HG03469 (cell line): ENCODE measurements at regions not wholly inside any gene's neighbourhood (a gene's known extent, or its start where the extent isn't known, plus 50 kb on each side); places are given as distances from the start of the nearest gene placed in this dataset.

Experiments
- ATAC-seq: cut with Tn5 transposase; IDR thresholded peaks from one replicate; pipeline ENCODE4 v1.9.1; 2021; ENCODE audit warnings: mild to moderate bottlenecking, moderate library complexity, moderate number of reproducible peaks; ENCODE audit not compliant: unreplicated experiment

- no peak for ATAC-seq
These were observed 298.1 kb upstream of the N4BP1 start for GRCh38 chr16:48907906-48908634.

GRCh38 chr16:48905632-48906505 lies 295.9 kb upstream of the N4BP1 start:
- ATAC-seq, result no peak

GRCh38 chr16:48904333-48904732 lies 294.4 kb upstream of the N4BP1 start:
- ATAC-seq, result no peak

GRCh38 chr16:48903039-48903438 lies 293.1 kb upstream of the N4BP1 start:
- no peak for ATAC-seq

DNA sequence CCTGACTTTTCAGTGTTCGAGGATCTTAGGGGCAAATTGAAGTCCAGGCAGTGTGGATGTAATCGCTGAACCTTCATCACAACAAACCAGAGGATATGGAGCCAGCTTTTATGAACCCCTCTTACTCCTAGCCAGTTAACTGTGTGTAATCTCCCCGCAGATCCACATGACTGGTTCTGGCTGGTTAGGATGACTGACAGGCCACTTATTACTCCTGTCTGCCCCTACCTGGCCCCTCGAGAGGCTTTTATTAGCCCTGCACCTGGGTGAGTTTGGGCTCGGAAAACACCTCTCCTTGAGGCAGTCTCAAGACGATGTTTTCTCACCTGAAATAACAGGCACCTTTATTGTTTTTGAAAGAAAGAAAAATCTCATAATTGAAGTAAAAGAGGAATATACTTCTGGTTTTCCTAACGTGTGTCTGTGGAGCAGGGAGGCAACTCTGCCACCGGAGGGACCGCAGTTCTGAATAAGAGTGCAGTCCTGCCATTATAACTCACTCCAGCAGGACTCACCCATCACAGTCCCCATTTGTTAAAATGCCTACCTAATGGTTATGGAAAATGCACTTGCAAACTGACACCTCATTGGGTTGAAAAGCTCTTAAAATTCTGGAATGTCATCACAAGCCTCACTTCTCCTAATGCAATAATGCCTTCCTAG lies 291.9 kb upstream of the N4BP1 start:
- no peak for ATAC-seq

DNA sequence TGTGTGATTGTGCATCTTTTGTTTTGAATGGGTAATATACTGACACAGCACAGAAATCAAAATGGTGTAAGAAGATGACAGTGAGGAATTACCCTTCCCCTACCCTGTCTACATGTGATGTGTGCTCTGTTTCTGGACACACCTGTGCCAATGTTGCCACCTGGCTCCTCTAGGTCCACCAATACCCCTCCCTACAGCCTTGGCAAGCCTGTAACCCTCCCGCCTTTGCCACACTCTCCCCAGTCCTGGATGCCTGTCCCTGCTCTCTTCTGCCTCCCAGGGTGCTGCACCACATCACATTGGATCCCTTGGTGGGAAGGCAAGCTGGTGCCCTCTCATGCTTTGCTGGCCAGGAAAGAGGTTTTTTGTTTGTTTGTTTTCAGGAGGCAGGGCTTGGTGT lies 289.5 kb upstream of the N4BP1 start:
- no peak for ATAC-seq

DNA sequence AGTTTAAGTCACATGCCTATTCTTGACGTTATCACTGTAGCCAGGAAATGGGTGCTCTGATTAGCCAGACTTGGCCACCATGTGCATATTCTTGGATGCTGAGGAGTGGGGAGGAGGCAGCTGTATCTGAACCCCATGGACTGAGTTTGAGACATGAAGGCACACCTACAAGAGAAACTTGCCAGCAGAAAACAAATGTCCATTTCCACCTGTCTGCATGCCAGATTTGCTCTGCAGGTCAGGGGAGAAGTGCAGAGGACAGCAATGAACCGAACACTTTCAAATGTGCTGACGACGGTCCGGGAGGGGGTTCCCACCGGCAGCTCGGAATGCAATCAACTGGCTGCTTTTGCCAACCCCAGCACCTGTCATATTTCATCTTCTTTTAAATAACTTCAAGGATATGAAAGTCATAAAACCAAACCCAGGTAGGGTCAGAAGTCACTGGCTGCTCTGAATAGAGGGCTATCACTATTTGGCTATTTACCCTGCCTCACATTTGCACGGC lies 287.8 kb upstream of the N4BP1 start:
- no peak for ATAC-seq

DNA sequence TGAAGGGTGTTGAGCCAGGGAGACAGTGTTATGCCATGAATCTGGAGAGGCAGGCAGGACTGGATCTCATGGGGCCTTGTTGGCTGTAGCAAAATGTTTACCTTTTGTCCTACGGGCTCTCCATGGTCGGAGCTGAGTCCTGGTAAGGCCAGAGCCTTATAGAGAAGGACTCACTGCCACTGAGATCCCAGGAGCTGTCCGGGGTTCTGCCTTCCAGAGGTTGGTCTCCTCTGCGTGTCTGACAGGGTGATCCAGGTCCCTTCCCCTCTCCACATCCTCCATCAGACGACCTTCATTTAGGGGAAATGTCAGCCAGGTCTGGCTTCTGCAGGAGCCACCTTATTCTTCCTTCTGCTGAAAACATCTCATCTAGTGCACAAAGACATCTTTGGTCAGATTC lies 285.2 kb upstream of the N4BP1 start:
- ATAC-seq, result no peak

DNA sequence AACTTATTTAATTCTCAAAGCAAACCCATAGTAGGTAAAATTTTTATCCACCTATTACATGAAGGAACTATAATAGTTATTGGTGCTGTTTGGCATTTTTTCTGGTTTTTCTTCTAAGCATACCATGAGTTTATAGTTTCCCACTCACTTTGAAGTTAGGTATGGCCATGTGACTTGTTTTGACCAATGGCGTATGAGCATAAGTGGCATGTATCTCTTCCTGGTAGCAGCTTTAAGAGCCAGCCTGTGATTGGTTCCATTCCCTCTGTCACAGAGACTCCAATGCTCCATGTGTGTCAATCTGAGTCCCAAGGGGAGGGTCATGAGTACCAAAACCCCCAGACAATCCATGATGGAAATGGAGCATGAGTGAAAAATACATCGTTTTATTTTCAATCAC lies 282.9 kb upstream of the N4BP1 start:
- ATAC-seq, result no peak

DNA sequence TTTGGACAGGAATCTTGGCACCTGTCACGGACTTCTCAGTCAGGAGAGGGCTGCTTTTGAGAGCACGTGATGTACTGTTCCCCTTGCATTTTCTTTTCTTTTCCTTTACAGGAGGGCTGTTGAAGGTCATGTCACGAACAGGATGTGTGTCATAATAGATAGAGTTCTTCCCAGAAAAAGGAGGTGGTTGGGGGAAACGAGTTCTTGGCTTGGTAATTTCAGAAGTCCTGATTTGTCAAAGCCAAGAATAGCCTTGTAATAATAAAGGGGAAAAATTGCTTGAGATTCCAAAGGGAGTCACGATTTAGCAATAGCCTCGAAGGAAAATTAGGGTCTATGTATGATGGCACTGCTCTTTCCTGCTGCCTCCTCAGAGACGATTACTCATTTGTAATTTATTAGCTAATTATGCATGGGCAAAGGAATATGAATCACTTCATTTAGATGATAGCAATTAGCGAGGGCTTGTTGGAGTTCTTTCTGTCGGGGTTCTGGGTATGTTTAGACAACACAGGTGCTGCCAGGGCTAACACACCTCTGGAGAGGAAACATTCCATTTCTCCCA lies 277.7 kb upstream of the N4BP1 start:
- no peak for ATAC-seq

GRCh38 chr16:48885471-48885870 lies 275.5 kb upstream of the N4BP1 start:
- ATAC-seq, result no peak

- no peak for ATAC-seq
These were observed 271.3 kb upstream of the N4BP1 start for GRCh38 chr16:48881272-48881671.

DNA sequence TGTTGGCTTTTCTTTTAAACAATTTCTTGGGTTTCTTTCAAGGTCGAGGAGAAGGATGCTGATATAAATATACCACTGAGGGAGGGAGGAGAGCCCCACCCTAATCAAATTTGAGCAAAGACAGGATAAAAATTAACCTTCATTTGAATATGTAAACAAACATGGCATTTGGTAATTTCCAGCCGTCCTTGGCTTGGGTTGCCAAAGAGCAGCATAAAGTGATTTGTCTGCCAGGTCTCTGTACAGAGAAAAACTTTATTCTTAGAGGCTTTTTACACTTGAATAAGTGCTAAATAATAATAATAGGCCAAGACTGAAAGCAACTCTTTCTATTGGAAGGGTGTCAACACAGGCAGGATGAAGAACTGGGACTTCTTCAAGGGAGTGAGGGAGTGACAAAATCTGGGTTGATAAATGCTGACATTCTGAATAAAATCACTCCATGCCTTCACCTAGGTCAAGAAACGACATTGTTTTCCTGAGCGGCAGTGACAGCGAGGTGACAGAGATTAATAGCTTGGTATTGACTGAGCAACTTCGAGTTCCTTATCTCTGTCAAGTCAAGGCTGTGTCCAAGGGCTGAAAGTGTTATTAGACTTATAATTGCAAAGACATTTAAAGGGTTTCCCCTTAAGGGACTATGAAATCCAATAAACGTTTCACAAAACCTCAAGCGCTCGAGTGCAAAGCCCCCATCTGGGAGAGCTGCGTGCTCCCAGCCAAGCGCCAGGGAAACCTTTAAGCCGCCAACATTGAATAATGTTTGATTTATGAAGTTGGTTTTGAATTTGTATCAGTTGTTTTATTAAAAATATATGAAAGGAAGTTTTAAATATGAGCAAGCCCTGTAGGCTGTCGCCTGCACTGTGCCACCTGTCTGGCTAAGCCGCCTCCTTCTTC lies 269.5 kb upstream of the N4BP1 start:
- no peak for ATAC-seq

DNA sequence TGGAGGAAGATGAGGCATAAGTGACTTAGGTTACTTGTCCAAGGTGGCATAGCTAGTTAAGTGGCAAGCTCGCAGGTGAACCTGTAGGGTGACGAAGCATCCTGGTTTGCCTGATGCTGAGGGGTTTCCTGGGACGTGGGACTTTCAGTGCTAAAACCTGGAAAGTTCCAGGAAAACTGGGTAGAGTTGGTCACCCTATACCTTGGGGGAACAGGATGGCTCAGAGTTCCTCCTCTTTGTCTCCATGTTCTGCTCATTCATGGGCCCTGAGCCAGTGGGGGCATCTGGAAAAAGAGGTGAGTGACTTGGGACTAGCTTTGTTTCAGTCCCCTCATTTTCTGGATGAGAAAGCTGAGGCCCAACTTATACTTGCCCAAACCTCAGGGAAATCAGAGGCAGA lies 268.0 kb upstream of the N4BP1 start:
- ATAC-seq, result no peak

- ATAC-seq, result no peak
These were observed 260.2 kb upstream of the N4BP1 start for GRCh38 chr16:48870141-48870540.

- no peak for ATAC-seq
These were observed 255.5 kb upstream of the N4BP1 start for GRCh38 chr16:48865520-48865919.

DNA sequence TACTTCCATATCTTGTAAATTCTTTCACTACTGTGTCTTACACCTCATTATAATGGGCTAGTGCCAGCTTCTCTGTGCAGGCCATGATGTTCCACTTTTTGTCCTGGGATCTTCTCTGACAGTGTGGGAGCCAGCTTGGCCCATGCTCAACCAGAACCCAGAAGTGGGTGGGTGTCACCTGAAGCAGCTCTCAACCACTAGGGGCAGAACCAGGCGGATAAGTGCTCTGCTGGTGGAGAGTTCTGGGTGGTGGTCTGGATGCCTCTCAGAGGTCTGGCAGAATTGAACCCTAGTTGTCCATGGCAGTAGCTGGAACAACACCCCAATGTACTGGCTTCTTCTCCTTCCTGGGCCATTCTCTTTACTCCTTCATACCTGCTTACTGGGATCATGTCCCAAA lies 254.1 kb upstream of the N4BP1 start:
- ATAC-seq, result no peak

DNA sequence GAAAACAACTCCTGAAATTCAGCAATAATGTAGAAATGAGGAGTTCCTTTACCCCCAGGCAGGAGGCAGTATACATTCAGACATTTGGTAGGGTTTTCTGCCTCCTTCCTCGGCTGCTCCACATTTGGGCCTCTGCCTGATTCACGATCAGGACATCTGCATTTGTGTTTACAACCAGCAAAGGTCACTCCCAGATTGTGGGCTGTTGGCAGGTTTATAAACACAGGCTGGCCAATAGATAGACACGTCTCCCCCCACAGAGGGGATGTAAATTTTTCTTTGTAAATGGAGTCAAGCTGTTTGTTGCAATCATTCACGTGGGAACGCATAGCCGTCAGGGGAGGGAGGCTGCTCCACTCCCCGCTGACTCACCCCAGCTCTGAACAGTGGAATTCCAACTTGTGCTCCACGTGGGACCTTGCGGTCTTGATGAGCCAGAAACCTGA lies 252.1 kb upstream of the N4BP1 start:
- ATAC-seq, result no peak

GRCh38 chr16:48860341-48860740 lies 250.4 kb upstream of the N4BP1 start:
- no peak for ATAC-seq

- no peak for ATAC-seq
These were observed 243.0 kb upstream of the N4BP1 start for GRCh38 chr16:48852951-48853350.
